Breast epithelium (tissue), 3 donors: ENCODE measurements at regions not wholly inside any gene's neighbourhood (a gene's known extent, or its start where the extent isn't known, plus 50 kb on each side); places are given as distances from the start of the nearest gene placed in this dataset.

Experiments used
- CTCF ChIP-seq, 3 donors: fragments of 450-650 bp; IDR thresholded peaks; one replicate each; pipeline ENCODE4 v1.5.1; 2016 to 2017; ENCODE audit warnings: antibody characterized with exemption in 3 of 3, mild to moderate bottlenecking in 3 of 3, moderate library complexity in 3 of 3
- POLR2A ChIP-seq: fragments of 450-650 bp; IDR thresholded peaks from one replicate; pipeline ENCODE4 v1.6.1; 2016; ENCODE audit warnings: antibody characterized with exemption, mild to moderate bottlenecking, moderate library complexity
- POLR2AphosphoS5 ChIP-seq, 3 donors: sonication (generic); formaldehyde crosslinking; IDR thresholded peaks; one replicate each; pipeline ENCODE4 v1.6.1; 2017; ENCODE audit warnings: antibody characterized with exemption in 3 of 3

GRCh38 chr9:71254592-71255277, 133.3 kb upstream of the TRPM3 start:
- TF ChIP-seq CTCF (IDR thresholded peaks at IDR 0.05) (no peak), POLR2A (no peak), POLR2AphosphoS5 (IDR thresholded peaks at IDR 0.05) (no peak)
